GM23338 (cell line): ENCODE measurements at regions not wholly inside any gene's neighbourhood (a gene's known extent, or its start where the extent isn't known, plus 50 kb on each side); places are given as distances from the start of the nearest gene placed in this dataset.

Experiments
- EZH2 ChIP-seq: fragments of 200-600 bp; sonication (generic); IDR thresholded peaks from one replicate; pipeline ENCODE4 v1.8.0; 2017; ENCODE audit warnings: antibody characterized with exemption, mild to moderate bottlenecking, low read depth; ENCODE audit not compliant: unreplicated experiment
- EZH2phosphoT487 ChIP-seq: fragments of 200-600 bp; sonication (generic); IDR thresholded peaks from one replicate; pipeline ENCODE4 v1.8.1; 2018; ENCODE audit warnings: antibody characterized with exemption; ENCODE audit not compliant: unreplicated experiment
- NANOG ChIP-seq: IDR thresholded peaks from 2 replicates; pipeline ENCODE4 v1.6.1; 2016; ENCODE audit warnings: antibody characterized with exemption, borderline replicate concordance
- POLR2AphosphoS5 ChIP-seq: IDR thresholded peaks from 2 replicates; pipeline ENCODE4 v1.6.1; 2016; ENCODE audit warnings: antibody characterized with exemption, low read depth
- STAT1 ChIP-seq: IDR thresholded peaks from one replicate; pipeline ENCODE4 v1.6.1; 2016; ENCODE audit warnings: antibody characterized with exemption; ENCODE audit not compliant: unreplicated experiment
- TF ChIP-seq, protein P1 (sequence below), 2 experiments: fragments of 200-600 bp in 1 of 2; sonication (generic) in 1 of 2; conservative IDR thresholded peaks; 2 replicates each; pipeline versions ENCODE4 v1.5.1 to v1.6.1; 2016 to 2017; ENCODE audit warnings: antibody characterized with exemption in 2 of 2, low read depth in 2 of 2, mild to moderate bottlenecking in 2 of 2, moderate library complexity in 1 of 2

DNA sequence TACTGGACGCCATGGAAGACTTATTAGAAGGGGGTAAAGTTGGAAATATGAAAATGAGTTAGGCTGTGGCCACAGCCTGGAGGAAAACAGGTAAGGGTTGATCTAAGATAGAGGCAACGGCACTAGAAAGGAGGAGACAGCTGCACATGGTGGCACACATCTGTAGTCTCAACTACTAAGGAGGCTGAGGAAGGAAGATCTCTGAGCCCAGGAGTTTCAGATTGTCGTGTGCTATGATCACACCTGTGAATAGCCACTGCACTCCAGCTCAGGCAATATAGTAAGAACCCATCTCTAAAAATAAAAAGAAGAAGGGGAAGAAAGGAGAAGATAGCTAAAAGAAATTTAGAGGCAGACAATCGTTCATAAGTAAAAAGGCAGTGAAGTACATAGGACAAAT is 87.8 kb upstream of the SORBS2 start:
- TF ChIP-seq EZH2 (no peak), POLR2AphosphoS5 (no peak), STAT1 (no peak), EZH2phosphoT487 (no peak), NANOG (no peak)
- TF ChIP-seq, protein P1, sequence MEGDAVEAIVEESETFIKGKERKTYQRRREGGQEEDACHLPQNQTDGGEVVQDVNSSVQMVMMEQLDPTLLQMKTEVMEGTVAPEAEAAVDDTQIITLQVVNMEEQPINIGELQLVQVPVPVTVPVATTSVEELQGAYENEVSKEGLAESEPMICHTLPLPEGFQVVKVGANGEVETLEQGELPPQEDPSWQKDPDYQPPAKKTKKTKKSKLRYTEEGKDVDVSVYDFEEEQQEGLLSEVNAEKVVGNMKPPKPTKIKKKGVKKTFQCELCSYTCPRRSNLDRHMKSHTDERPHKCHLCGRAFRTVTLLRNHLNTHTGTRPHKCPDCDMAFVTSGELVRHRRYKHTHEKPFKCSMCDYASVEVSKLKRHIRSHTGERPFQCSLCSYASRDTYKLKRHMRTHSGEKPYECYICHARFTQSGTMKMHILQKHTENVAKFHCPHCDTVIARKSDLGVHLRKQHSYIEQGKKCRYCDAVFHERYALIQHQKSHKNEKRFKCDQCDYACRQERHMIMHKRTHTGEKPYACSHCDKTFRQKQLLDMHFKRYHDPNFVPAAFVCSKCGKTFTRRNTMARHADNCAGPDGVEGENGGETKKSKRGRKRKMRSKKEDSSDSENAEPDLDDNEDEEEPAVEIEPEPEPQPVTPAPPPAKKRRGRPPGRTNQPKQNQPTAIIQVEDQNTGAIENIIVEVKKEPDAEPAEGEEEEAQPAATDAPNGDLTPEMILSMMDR (conservative IDR thresholded peaks at IDR 0.05; ENCODE audit: low read depth in 2 of 2): no peak
